GM18502 (cell line): ENCODE measurements at regions not wholly inside any gene's neighbourhood (a gene's known extent, or its start where the extent isn't known, plus 50 kb on each side); places are given as distances from the start of the nearest gene placed in this dataset.

Experiments
- ATAC-seq: cut with Tn5 transposase; IDR thresholded peaks from one replicate; pipeline ENCODE4 v1.9.1; 2021; ENCODE audit warnings: mild to moderate bottlenecking; ENCODE audit not compliant: unreplicated experiment, poor library complexity

GRCh38 chrX:7409866-7410265 is 261.9 kb upstream of the PUDP start:
- ATAC-seq = no peak

- no peak for ATAC-seq
Measured at GRCh38 chrX:7399373-7399772, 251.4 kb upstream of the PUDP start.

- no peak for ATAC-seq
Measured at GRCh38 chrX:7390441-7390840, 242.5 kb upstream of the PUDP start.

- ATAC-seq = no peak
Measured at GRCh38 chrX:7389576-7389975, 241.6 kb upstream of the PUDP start.

- no peak for ATAC-seq
Measured at GRCh38 chrX:7385131-7385530, 237.2 kb upstream of the PUDP start.

- no peak for ATAC-seq
Measured at GRCh38 chrX:7378406-7378805, 230.5 kb upstream of the PUDP start.

GRCh38 chrX:7372825-7373525 is 225.0 kb upstream of the PUDP start:
- no peak for ATAC-seq

- no peak for ATAC-seq
Measured at GRCh38 chrX:7362111-7362510, 214.2 kb upstream of the PUDP start.

GRCh38 chrX:7351926-7352325 is 204.0 kb upstream of the PUDP start:
- no peak for ATAC-seq

GRCh38 chrX:7347465-7347864 is 199.5 kb upstream of the PUDP start:
- no peak for ATAC-seq

- ATAC-seq = no peak
Measured at GRCh38 chrX:7346021-7346420, 198.1 kb upstream of the PUDP start.

- ATAC-seq = no peak
Measured at GRCh38 chrX:7343181-7343580, 195.2 kb upstream of the PUDP start.

- peak; percentile 75 for ATAC-seq
Measured at GRCh38 chrX:7335816-7336362, 187.9 kb upstream of the PUDP start.

GRCh38 chrX:7334253-7334935 is 186.4 kb upstream of the PUDP start:
- no peak for ATAC-seq

GRCh38 chrX:7330971-7331746 is 183.2 kb upstream of the PUDP start:
- ATAC-seq = no peak

- no peak for ATAC-seq
Measured at GRCh38 chrX:7330556-7330955, 182.6 kb upstream of the PUDP start.

GRCh38 chrX:7318661-7319060 is 170.7 kb upstream of the PUDP start:
- no peak for ATAC-seq

GRCh38 chrX:7318241-7318640 is 170.3 kb upstream of the PUDP start:
- ATAC-seq = no peak

GRCh38 chrX:7316887-7317286 is 168.9 kb upstream of the PUDP start:
- no peak for ATAC-seq

- no peak for ATAC-seq
Measured at GRCh38 chrX:7316280-7316679, 168.3 kb upstream of the PUDP start.

- no peak for ATAC-seq
Measured at GRCh38 chrX:7314425-7314824, 166.5 kb upstream of the PUDP start.
